Fibroblast of mammary gland (primary cell): ENCODE measurements at regions not wholly inside any gene's neighbourhood (a gene's known extent, or its start where the extent isn't known, plus 50 kb on each side); places are given as distances from the start of the nearest gene placed in this dataset.
A peak's percentile ranks its signal among the peaks of the same experiment; 100 is the strongest.

ENCODE experiments used
- DNase-seq: peaks from one replicate; pipeline ENCODE4 v3.0.0-alpha.2; 2010; ENCODE audit warnings: low read depth
- H3K4me3 ChIP-seq: 2 replicates; pipeline ENCODE4 v1.5.1; 2011; ENCODE audit warnings: low read depth, mild to moderate bottlenecking, low read length, moderate library complexity; ENCODE audit not compliant: control insufficient read depth
- TF ChIP-seq, protein P1 (sequence below): conservative IDR thresholded peaks from 2 replicates; pipeline ENCODE4 v1.5.1; 2011; ENCODE audit warnings: low read depth, low read length, inconsistent platforms; ENCODE audit not compliant: control insufficient read depth, insufficient read depth

- no peak overlapping the region for H3K4me3 ChIP-seq
- DNase-seq, result no peak
- TF ChIP-seq, protein P1, sequence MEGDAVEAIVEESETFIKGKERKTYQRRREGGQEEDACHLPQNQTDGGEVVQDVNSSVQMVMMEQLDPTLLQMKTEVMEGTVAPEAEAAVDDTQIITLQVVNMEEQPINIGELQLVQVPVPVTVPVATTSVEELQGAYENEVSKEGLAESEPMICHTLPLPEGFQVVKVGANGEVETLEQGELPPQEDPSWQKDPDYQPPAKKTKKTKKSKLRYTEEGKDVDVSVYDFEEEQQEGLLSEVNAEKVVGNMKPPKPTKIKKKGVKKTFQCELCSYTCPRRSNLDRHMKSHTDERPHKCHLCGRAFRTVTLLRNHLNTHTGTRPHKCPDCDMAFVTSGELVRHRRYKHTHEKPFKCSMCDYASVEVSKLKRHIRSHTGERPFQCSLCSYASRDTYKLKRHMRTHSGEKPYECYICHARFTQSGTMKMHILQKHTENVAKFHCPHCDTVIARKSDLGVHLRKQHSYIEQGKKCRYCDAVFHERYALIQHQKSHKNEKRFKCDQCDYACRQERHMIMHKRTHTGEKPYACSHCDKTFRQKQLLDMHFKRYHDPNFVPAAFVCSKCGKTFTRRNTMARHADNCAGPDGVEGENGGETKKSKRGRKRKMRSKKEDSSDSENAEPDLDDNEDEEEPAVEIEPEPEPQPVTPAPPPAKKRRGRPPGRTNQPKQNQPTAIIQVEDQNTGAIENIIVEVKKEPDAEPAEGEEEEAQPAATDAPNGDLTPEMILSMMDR, result no peak
Observed at GRCh38 chr13:47478985-47479384, 522.1 kb downstream of the SUCLA2 start.

GRCh38 chr13:47475441-47475948 lies 525.6 kb downstream of the SUCLA2 start:
- no peak for DNase-seq
- TF ChIP-seq, protein P1, result no peak
- no peak overlapping the region for H3K4me3 ChIP-seq

DNA sequence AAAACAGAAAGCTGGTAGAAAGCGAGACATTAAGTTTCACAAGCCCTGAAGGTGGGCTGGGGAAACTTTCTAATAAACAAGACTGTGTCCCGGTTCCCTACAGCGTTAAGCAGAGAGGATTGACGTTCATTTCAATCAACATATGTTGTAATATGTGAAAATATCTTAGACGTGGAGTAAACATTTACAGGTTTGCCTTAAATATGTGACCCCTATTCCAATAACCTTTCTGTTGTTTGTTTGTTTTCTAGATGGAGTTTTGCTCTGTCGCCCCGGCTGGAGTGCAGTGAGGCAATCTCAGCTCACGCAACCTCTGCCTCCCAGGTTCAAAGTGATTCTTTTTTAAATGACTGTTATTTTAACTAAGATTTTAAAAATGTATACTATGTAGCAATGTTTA lies 526.2 kb downstream of the SUCLA2 start:
- no peak overlapping the region for H3K4me3 ChIP-seq
- TF ChIP-seq, protein P1, result no peak
- peak; percentile 32 for DNase-seq

DNA sequence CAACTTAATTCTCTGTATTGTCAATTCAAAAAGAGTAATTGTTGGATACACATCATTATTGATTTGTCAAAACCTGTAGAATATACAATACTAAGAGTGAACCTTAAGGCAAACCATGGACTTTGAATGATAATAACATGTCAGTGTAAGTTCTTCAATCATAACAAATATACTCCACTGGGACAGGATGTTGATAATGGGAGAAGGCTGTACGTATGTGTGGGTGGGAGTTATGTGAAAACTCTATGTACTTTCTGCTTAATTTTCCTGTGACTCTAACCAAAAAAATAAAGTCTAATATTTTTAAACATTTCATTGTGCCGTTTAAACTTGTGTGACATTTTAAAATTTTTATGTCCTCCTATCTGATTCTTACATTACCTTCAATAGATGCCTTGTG lies 526.7 kb downstream of the SUCLA2 start:
- DNase-seq, result peak; percentile 59
- TF ChIP-seq, protein P1, result no peak
- no peak overlapping the region for H3K4me3 ChIP-seq

DNA sequence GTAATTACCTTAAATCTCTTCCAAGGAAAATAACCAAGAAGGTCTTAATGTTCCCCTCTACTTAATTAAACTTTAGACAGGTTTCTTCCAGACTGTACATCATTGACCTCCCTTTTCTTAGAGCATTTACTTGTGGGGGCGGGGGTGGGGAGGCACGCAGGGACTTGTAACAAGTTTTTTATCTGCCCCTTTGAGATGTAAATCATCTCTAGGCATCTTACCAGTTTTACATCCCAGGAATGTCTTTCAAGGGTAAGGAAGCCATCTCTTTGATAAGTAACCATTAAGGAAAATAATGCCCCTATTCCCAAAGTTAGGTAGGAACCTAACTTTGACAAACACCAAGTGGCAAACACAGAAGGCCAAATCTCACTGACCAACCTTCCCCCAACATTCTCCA lies 528.6 kb downstream of the SUCLA2 start:
- no peak overlapping the region for H3K4me3 ChIP-seq
- DNase-seq, result no peak
- TF ChIP-seq, protein P1, result no peak

- TF ChIP-seq, protein P1, result no peak
- peak; percentile 78 for DNase-seq
- H3K4me3 ChIP-seq, result no peak overlapping the region
Observed at GRCh38 chr13:47463726-47464125, 537.3 kb downstream of the SUCLA2 start.

GRCh38 chr13:47463002-47463401 lies 538.1 kb downstream of the SUCLA2 start:
- no peak for DNase-seq
- H3K4me3 ChIP-seq, result no peak overlapping the region
- TF ChIP-seq, protein P1, result no peak
